Uterus (tissue), 2 donors: ENCODE measurements at regions not wholly inside any gene's neighbourhood (a gene's known extent, or its start where the extent isn't known, plus 50 kb on each side); places are given as distances from the start of the nearest gene placed in this dataset.

Source experiments
- CTCF ChIP-seq, 4 experiments: fragments of 200-600 bp in 2 of 4; fragments of 450-650 bp in 2 of 4; sonication (generic) in 2 of 4; IDR thresholded peaks; one replicate each; pipeline ENCODE4 v1.5.1; 2016 to 2019; ENCODE audit warnings: antibody characterized with exemption in 4 of 4, mild to moderate bottlenecking in 2 of 4, moderate library complexity in 1 of 4
- POLR2A ChIP-seq, 2 donors: fragments of 450-650 bp; IDR thresholded peaks; one replicate each; pipeline ENCODE4 v1.6.1; 2016; ENCODE audit warnings: antibody characterized with exemption in 2 of 2, mild to moderate bottlenecking in 1 of 2, moderate library complexity in 1 of 2

- no peak for TF ChIP-seq CTCF (IDR thresholded peaks at IDR 0.05)
- TF ChIP-seq POLR2A (IDR thresholded peaks at IDR 0.05): no peak
Observed at GRCh38 chr2:223185638-223186037, 133.6 kb downstream of the KCNE4 start.
